ENCODE measurements at regions not wholly inside any gene's neighbourhood (a gene's known extent, or its start where the extent isn't known, plus 50 kb on each side); places are given as distances from the start of the nearest gene placed in this dataset.
A peak's percentile ranks its signal among the peaks of the same experiment; 100 is the strongest.
"Not testable (repeated sequence)": the region's sequence is repeated elsewhere in the genome, so short reads cannot be mapped to it uniquely, and the experiment has no call there.

DNA sequence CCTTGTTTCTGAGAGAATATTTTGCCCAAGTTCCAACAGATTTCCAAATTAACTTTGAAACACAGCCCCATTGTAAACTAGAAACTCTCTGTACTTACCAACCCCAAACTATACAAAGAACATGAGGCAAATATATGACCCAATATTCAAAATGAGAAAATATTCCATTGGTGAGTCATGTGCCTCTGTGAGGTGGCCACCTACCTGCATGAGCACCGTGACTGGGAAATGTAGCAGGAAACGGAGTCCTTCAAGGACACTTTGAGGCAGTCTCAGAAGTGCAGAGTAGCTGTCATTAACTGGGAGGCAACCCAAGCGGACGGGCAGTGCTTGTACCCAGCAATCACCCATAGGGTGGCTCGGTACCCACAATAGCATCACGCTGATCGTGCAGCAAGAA lies 335.5 kb upstream of the NOX3 start:
- DNase-seq (ENCODE audit: low read depth), result no peak

DNA sequence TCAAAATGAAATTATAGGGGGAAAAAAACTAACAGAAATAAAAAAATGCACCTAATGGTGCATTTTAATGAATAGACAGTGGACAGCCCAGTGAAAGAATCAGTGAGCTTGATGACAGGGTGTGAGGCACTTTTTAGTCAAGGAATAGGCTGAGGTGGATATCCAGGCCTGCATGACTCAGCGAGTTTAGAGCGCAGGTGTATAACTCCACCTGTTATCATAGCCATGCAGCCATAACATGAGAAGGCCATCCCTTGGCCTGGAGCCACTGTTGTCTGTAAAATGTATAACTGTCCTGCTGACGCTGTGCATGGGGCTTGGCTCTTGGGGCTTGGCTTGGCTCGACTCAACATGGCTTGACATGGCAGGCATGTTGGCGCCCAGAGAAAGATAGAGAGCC lies 331.5 kb upstream of the NOX3 start:
- no peak for DNase-seq (ENCODE audit: low read depth)

DNA sequence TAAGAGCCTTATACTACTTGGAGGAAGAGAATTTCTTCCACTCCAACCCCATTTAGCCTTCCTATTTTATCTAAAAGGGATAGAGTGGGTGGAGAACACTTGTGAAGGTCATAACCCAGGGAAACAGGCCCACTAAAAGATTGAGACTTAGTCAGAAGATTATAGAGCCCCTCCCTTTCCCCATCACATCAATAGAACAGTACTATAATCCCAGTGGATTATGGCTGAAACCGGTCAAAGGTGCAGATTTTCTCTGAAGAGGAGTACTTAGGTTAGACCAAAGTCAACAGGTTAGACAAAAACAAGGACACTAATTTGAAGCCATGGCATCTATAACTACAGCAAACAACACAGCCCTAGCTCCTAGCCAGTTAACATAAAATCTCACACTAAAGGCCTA lies 330.9 kb upstream of the NOX3 start:
- no peak for DNase-seq (ENCODE audit: low read depth)

DNA sequence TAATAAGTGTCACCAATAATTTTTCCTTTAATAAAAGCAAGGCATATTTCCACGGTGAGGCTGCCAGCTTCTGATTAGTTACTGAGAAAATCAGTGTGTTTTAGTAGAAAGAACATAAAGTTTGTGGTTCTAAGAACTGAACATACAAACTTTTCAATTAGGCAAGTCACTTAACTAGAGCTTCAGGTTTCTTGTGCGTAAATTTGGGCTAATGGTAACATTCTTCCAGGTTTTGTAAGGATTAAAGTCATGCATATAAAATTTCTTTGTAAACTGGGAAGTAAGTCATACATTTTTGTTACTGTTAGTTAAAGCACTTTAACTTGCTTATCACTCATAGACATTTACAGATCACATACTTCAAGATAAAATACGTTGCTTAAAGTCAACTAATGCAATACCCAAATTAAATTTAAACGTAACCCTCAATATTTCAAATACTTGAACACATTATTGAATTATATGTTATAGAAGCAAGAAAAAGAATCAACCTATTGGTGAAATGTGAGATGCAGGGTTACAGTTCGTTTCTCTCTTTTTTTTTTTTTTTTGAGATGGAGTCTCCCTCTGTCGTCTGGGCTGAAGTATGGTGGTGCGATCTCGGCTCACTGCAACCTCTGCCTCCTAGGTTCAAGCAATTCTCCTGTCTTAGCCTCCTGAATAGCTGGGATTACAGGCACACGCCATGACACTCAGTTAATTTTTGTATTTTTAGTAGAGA lies 327.3 kb upstream of the NOX3 start:
- no peak for DNase-seq (ENCODE audit: low read depth)

DNA sequence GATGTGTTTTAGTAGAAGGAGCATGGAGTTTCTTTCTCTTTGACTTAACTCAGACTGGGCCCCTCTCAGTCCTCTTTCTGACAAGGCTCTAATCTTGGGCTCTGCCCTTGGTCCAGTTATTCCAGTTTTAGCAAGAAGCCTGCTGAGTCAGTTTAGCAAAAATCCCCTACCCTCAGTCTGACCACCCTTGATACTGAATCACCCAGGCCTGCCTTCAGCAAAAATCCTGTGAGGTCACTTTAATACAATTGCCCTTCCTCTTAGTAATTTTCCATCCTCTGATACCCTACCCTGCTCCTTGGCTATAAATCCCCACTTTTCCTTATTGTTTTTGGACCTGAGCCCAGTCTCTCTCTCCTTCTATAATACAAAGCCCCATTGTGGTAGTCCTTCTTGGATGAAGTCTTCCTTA lies 326.7 kb upstream of the NOX3 start:
- DNase-seq (ENCODE audit: low read depth), result peak; percentile 99

DNA sequence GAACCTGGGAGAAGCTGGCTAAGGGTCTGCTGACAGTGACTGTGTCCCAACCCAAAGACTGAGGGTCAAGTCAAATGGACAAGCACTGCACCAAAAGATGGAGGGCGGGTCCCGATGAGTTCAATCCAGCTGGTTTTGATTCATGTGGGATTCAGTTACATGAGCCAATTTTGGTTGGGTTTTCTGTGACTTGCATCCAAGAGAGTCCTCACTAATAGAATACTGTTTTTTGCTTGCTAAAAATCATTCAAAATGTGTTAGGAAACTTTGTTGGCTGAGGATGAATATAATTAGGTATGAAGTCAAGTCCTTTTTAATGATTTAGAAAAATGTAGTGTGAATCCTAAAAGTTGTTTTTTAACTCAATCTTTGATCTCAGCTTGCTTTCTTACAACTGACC lies 323.8 kb upstream of the NOX3 start:
- no peak for DNase-seq (ENCODE audit: low read depth)

DNA sequence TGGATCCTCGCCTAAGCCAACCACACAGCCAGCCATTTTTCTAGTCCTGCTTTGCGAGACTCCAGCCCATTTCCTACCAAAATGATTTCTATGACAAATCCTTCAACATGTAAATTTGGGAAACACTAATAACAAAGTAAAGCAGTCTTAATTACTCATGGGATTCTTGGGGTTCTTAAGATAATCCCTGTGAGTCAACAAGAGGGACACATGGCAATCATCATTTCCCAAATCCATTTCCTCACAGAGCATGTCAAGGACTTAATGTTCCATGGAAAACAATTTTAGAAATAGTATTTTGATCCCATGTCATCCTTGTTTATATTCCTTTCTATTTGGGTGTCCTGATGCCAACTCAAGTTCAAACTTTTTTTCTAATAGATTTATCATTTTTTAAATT lies 322.7 kb upstream of the NOX3 start:
- DNase-seq (ENCODE audit: low read depth), result no peak

DNA sequence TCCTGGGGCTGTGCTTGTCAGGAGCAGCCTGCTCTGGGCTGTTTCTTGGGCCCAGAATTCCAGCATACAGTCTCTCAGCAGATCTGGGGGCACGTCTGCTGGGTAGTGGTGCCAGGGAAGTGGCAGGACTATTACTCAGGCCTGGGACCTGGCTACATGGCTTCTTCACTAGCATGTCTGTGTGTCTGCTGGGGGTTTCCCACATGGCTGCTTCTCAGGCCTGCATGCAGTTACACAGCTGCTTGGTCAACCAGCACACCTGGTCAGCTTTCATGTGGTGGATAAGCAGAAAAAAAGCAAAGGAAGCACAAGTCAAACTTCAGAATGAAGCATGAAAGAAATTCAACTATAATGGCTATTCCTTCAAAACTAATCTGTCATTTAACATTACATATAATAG lies 316.2 kb upstream of the NOX3 start:
- no peak for DNase-seq (ENCODE audit: low read depth)

DNA sequence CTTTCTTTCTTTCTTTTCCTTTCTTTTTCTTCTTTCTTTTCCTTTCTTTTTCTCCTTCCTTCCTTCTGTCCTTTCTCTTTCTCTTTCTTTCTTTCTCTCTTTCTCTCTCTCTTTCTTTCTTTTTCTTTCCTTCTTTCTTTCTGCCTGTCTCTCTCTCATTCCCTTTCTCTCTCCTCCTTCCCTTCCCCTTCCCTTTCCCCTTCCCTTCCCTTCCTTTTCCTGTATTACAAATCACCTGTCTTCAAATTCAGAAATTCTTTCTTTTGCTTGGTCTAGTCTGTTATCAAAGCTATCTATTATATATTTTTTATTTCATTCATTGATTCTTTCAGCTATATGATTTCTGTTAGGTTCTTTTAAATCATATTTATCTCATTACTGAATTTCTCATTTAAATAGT lies 315.2 kb upstream of the NOX3 start:
- no peak for DNase-seq (ENCODE audit: low read depth)

DNA sequence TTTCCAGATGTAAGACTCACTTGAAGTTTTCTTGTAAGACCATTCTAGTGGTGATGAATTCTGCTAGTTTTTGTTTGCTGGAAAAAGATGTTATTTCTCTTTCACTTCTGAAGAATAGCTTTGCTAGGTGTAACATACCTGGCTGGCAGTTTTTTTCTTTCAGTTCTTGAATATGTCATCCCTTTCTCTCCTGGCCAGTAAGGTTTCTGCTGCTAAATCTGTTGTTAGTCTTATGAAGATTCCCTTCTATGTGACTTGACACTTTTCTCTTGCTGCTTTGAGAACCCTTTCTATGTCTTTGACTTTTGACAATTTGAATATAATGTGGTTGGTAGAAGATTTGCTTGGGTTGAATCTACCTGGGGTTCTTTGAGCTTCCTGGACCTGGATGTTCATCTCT lies 314.7 kb upstream of the NOX3 start:
- DNase-seq (ENCODE audit: low read depth), result no peak

DNA sequence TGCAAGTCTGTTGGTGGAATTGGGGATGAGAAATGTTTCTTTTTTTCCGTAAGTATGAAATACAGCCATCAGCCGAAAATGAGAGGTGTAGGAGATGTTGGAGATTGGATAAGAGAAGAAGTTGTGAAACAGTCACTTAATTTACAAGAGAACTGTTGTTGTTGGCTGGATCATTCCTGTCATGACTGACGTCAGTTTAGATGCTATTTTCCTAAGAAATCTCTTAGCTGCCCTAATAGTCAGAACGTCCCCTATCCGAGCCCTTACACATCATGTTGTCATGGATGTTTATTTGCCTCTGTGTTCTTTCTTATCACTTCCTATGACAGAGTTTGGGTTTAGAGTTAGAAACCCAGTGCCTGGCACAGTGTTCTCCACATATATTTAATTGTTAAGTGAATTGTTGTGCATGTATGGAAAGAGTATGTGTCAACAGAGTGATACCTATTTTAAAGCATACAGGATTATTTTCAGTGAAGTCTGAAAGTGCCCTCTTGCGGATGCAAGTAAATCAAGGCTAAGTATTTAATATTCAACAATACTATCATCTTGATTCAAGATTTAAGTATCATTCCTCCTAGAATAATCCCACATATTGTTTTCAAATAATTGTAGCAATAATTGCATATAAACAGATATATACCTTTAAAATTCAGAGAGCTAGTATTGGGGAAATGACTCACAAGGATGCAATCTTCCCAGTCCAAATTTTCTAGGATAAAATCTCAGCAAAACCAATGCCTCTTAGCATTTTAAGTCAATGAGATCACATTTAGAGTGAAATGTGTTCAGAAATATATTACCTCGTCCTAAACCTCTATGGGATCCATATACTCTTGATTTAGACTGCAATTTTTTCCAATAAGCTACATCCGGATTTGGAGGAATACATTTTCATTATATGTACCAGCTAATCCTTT lies 309.9 kb upstream of the NOX3 start:
- peak; percentile 52 for DNase-seq (ENCODE audit: low read depth)

DNA sequence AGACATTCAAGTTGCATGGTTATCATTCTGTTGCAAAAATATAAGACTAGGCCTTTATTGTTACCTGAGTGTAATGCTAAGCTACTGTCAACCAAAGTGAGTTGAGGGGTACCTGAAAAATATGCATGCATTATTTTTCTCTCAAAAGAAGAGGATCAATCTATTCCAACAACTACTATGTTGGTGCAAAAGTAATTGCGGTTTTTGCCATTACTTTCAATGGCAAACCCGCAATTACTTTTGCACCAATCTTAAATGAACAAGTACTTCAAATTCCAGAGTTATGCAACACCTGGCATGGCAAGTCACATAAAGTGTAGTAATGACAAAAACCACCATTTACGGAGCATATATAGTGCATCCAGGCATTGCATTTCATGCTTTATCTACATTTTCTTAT lies 307.0 kb upstream of the NOX3 start:
- no peak for DNase-seq (ENCODE audit: low read depth)

DNA sequence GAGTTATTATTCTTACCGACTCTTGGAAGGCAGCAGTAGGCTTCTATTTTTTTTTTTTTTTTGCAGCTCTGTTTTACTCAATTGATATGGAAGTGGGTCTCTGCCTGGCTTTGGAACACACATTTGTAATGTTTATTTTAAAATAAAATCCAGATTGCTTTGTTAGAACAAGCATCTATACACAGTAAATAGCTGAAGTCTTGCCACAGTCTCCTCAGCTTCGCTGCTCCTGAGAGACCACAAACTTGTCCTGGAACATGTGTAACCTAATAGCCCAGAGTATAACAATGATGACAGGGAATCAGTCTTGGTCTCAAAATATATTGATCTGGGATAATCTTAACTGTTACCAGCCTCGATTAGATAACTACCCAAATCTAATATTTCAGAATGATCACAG lies 299.8 kb upstream of the NOX3 start:
- DNase-seq (ENCODE audit: low read depth), result no peak

DNA sequence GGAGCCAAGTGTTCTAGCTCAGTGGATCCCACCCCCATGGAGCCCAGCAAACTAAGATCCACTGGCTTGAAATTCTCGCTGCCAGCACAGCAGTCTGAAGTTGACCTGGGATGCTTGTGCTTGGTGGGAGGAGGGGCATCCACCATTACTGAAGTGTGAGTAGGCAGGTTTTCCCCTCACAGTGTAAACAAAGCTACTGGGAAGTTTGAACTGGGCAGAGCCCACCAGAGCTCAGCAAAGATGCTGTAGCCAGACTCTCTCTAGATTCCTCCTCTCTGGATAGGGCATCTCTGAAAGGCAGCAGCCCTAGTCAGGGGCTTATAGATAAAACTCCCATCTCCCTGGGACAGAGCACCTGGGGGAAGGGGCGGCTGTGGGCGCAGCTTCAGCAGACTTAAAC lies 293.1 kb upstream of the NOX3 start:
- DNase-seq (ENCODE audit: low read depth), result not testable (repeated sequence)

DNA sequence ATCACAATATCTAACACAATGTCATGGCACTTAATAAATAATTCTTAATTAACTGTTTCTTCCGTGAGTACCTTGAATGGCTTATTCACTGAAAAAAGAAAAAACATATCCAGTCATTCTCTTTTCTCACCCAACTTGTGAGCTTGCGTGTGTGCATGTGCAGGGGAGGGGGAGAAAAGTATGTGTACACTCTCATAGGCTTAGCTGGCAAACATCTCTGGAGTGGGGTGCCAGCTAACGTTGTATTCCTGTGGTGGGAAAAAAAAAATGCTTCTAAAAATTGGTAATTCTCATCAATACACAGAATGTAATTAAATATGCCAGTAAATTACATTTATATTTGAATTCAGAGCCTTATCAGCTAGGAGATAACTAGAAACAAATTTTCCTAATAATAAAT lies 291.9 kb upstream of the NOX3 start:
- DNase-seq (ENCODE audit: low read depth), result no peak

DNA sequence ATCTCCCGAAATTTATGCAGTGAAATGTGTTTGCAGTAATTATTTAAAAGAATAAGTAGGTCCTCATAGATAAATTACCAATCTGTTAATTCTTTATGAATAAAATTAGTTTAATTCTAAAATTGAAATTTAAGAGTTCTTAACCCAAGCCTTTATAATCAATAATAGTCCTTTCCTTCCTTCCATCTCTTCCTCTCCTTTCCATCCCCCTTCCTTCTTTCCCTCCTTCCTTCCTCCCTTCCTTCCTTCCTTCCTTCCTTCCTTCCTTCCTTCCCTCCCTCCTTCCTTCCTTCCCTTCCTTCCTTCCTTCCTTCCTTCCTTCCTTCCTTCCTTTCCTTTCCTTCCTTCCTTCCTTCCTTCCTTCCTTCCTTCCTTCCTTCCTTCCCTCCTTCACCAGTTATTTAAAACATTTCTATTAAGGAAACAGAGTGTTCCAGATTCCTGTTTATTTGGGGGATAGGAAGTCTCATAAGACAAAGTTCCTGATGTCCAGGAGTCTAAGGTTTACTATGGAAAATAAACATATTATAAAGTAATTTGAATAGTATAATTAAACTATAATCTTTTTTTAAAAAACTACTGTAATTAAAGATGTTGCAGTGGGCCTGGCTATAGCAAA lies 285.3 kb upstream of the NOX3 start:
- no peak for DNase-seq (ENCODE audit: low read depth)

DNA sequence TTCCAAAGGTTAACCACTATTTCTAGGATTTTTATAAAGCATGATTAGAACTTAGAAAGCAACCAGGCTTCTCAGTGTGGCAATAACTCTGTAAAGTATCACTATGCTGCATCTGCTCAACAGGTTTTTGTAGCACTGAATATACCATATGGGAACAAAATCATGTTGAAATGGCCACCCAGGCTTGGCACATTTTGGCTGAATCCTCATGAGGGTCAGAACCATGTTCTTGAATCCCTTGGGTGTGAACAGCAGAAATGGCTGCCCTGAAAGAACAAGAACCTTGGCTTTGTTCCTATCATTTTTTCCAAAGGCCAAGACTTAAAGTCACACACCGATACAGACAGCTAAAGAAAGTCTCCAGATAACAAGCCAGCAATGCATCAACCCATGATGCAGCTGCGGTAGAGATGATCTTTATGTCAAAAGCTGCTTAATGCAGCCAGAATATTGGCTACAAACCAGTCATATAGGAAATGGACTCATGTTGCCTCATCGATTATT lies 283.0 kb upstream of the NOX3 start:
- no peak for DNase-seq (ENCODE audit: low read depth)

DNA sequence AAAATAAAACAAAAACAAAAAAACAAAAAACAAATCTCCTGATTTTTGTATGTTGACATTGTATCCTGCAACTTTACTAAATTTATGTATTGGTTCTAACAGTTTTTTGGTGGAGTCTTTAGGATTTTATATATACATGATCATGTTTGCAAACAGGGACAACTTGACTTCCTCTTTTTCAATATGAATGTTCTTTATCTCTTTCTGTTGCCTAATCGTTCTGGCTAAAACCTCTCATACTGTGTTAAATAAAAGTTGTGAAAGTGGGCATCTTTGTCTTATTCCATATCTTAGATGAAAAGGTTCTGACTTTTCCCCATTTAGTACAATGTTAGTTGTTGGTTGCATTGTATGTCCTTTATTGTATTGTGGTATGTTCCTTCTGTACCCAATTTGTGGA lies 261.7 kb upstream of the NOX3 start:
- no peak for DNase-seq (ENCODE audit: low read depth)

DNA sequence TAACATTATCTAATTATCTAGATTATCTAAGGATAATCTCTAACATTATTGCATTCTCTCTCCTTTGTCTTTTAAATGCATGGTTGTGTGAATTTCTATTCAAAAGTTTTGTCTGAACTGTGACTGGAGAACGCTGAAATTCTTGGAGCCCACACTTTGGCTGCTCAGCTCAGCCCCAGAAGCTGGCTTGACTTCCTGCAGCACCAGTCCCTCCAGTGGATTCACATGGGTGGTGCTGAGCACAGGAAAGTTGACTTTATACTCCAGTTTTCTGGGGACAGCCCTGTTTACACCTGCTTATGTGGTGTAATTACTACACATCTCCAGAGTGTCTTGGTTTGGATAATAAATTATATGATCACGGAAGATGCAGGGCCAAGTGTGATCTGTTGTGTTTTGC lies 255.1 kb upstream of the NOX3 start:
- DNase-seq (ENCODE audit: low read depth), result no peak

DNA sequence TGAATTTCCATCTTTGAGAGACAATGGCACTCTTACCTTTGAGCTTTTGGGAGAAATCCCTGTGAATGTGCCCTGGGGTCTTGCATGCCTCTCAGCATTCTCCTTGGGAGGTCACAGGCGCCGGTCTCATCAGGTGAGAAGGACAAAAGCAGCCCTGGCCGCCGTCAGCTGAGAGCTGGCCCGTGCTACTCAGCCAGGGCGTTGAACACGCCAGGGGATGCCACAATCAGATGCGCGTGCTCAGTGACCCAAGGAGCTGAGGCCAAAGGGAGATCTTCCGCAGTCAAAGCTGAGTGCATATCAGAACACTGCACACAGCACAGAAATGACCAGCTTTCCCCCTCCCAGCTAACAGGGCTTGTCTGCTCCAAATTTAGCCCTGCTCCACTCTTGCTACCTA lies 253.6 kb upstream of the NOX3 start:
- no peak for DNase-seq (ENCODE audit: low read depth)

DNA sequence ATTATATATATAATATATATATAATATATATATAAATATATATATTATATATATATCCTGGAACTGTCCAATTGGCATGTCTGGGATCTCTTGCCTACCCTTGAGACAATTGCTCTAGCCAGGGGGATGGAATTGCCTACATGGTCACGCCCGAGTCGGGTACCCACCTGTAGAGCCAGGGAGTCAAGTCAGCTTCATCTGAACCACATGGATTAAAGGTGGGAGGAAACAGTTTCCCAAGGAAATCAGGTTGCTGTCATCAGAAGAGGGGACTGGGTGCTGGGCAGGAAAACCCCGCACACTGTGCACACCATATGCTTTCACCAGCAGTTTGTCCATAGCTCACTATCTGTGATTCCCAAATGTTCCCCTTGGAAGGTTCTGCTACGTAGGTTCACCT lies 252.5 kb upstream of the NOX3 start:
- DNase-seq (ENCODE audit: low read depth), result no peak

DNA sequence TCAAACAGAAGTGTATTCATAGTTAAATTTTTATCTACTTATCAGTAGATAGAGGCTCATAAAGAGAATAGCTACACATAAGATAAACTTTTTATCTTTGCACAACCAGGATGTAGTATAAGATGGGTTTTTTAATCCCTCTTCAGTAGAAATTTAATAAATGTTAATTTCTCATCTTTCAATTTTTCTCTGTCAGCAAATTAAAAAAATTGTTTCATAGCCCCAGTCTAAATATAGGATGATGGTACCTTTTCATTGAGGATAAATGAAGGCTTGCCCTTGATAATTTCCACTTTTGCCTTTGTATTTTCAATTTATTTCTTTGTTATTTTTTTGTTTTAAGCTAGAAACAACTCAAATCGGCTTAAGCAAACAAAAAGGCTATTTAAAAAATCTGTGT lies 251.2 kb upstream of the NOX3 start:
- DNase-seq (ENCODE audit: low read depth), result no peak
